Vagina (tissue), 2 donors: ENCODE measurements at regions not wholly inside any gene's neighbourhood (a gene's known extent, or its start where the extent isn't known, plus 50 kb on each side); places are given as distances from the start of the nearest gene placed in this dataset.

Experiments
- POLR2A ChIP-seq, 2 donors: fragments of 450-650 bp; IDR thresholded peaks; one replicate each; pipeline ENCODE4 v1.6.1; 2017; ENCODE audit warnings: antibody characterized with exemption in 2 of 2, mild to moderate bottlenecking in 2 of 2, moderate library complexity in 2 of 2
- TF ChIP-seq, protein P1 (sequence below), 3 experiments: fragments of 450-650 bp in 2 of 3; fragments of 200-600 bp in 1 of 3; sonication (generic) in 1 of 3; IDR thresholded peaks; one replicate each; pipeline ENCODE4 v1.5.1; 2017 to 2019; ENCODE audit warnings: antibody characterized with exemption in 3 of 3, mild to moderate bottlenecking in 2 of 3, moderate library complexity in 2 of 3

DNA sequence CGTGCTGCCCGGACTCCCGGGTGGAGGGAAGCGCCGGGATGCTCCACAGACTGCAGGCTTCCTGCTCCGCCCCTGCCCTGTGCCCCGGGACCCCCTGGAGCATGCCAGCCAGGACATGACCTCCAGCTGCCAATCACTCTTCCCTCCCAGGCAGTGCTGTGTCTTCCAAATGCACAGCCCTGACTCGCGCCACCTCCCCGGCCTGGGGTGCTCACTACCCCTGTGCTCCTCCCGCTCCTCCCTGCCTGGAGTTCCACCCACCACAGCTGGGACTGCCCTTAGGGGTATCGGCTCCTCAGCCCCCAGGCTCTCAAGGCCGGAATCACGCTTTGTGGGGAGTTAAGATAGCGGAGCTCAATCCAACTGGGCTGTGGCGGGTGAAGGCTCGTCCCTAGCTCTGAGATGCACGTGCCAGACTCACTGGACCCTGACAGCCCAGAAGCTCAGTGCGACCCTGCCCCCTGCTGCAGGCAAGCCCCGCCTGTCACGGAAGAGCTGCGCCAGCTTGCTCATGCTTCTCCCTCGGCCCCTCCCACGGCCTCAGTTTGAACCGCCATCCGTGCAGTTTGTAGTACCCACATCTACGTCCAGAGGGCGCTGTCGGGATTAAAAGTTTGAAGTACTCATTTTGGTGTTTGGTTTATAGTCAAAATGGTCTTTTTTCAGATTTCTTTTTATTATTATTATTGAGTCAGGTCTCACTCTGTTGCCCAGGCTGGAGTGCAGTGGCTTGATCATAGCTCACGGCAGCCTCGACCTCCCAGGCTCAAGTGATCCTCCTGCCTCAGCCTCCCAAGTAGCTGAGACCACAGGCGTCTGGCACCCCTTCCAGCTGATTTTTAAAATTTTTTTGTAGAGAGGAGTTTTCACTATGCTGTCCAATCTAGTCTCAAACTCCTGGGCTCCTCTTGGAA lies 142.5 kb upstream of the TCERG1L start:
- TF ChIP-seq, protein P1, sequence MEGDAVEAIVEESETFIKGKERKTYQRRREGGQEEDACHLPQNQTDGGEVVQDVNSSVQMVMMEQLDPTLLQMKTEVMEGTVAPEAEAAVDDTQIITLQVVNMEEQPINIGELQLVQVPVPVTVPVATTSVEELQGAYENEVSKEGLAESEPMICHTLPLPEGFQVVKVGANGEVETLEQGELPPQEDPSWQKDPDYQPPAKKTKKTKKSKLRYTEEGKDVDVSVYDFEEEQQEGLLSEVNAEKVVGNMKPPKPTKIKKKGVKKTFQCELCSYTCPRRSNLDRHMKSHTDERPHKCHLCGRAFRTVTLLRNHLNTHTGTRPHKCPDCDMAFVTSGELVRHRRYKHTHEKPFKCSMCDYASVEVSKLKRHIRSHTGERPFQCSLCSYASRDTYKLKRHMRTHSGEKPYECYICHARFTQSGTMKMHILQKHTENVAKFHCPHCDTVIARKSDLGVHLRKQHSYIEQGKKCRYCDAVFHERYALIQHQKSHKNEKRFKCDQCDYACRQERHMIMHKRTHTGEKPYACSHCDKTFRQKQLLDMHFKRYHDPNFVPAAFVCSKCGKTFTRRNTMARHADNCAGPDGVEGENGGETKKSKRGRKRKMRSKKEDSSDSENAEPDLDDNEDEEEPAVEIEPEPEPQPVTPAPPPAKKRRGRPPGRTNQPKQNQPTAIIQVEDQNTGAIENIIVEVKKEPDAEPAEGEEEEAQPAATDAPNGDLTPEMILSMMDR (IDR thresholded peaks at IDR 0.05) = peak; percentile 13 to 82 (median 38)
- TF ChIP-seq POLR2A (IDR thresholded peaks at IDR 0.05) = no peak
